Gastrocnemius medialis (tissue), 4 donors: ENCODE measurements at regions not wholly inside any gene's neighbourhood (a gene's known extent, or its start where the extent isn't known, plus 50 kb on each side); places are given as distances from the start of the nearest gene placed in this dataset.

Experiments used
- POLR2A ChIP-seq, 2 donors: fragments of 450-650 bp; IDR thresholded peaks; one replicate each; pipeline ENCODE4 v1.6.1; 2017; ENCODE audit warnings: antibody characterized with exemption in 2 of 2, mild to moderate bottlenecking in 2 of 2, moderate library complexity in 2 of 2
- TF ChIP-seq, protein P1 (sequence below), 5 experiments: fragments of 450-650 bp in 3 of 5; fragments of 200-600 bp in 2 of 5; sonication (generic) in 2 of 5; IDR thresholded peaks in 4 of 5; conservative IDR thresholded peaks in 1 of 5; 1 replicate in 4 of 5; 2 replicates in 1 of 5; pipeline ENCODE4 v1.5.1; 2016 to 2019; ENCODE audit warnings: antibody characterized with exemption in 5 of 5, mild to moderate bottlenecking in 3 of 5, moderate library complexity in 3 of 5

DNA sequence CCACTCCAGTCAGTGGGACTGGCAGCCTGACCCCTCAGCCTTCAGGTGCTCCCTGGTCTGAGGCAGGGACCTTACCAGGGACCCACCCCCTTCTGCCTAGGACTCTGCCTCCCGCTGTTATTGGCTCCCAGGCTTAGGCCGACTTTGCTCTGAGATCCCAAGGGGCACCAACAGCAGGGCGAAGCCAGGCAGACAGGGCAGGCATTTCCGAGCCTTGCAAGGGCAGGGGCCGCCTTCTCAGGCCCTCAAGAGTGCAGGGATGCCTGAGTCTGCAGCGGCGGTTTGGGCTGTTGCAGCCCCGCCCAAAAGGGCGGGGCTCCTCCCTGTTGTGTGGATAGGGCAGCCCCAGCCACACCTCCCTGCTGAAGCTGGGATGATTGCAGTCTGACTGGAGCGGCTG lies 644.6 kb downstream of the PRR16 start:
- TF ChIP-seq, protein P1, sequence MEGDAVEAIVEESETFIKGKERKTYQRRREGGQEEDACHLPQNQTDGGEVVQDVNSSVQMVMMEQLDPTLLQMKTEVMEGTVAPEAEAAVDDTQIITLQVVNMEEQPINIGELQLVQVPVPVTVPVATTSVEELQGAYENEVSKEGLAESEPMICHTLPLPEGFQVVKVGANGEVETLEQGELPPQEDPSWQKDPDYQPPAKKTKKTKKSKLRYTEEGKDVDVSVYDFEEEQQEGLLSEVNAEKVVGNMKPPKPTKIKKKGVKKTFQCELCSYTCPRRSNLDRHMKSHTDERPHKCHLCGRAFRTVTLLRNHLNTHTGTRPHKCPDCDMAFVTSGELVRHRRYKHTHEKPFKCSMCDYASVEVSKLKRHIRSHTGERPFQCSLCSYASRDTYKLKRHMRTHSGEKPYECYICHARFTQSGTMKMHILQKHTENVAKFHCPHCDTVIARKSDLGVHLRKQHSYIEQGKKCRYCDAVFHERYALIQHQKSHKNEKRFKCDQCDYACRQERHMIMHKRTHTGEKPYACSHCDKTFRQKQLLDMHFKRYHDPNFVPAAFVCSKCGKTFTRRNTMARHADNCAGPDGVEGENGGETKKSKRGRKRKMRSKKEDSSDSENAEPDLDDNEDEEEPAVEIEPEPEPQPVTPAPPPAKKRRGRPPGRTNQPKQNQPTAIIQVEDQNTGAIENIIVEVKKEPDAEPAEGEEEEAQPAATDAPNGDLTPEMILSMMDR (IDR thresholded peaks at IDR 0.05 in 4 of 5, conservative IDR thresholded peaks at IDR 0.05 in 1 of 5) = no peak
- no peak for TF ChIP-seq POLR2A (IDR thresholded peaks at IDR 0.05)
